HCT116 (cell line): ENCODE measurements at regions not wholly inside any gene's neighbourhood (a gene's known extent, or its start where the extent isn't known, plus 50 kb on each side); places are given as distances from the start of the nearest gene placed in this dataset.

Source experiments
- ATAC-seq: fragments of 200-7000 bp; cut with Tn5 transposase; 2 replicates; pipeline ENCODE4 v1.9.1; 2020; ENCODE audit warnings: mild to moderate bottlenecking, moderate library complexity
- BruUV-seq: library from RNA; stranded (reverse); fragments of 400-500 nt; replicated peaks from 2 replicates; lab custom pipeline; 2021; lab: Mats Ljungman, UMichigan
- CTCF ChIA-PET: fragments of 300-600 bp; sonication (Branson Sonifier 250); formaldehyde crosslinking; loops from one replicate; lab custom pipeline; 2021; ENCODE audit warnings: antibody characterized with exemption; lab: Charles Lee
- POLR2A ChIA-PET: fragments of 300-600, 350-600 bp; sonication (Branson Sonifier 250); formaldehyde crosslinking; loops from one replicate; lab custom pipeline; 2021; ENCODE audit warnings: antibody characterized with exemption; lab: Charles Lee
- RAD21 ChIA-PET, 2 experiments: fragments of 300-600 bp; sonication (Branson Sonifier 250); formaldehyde crosslinking; loops; one replicate each; lab custom pipeline; 2023; ENCODE audit warnings: low total read pairs in 2 of 2; ENCODE audit not compliant: uncharacterized antibody in 2 of 2, unreplicated experiment in 2 of 2, low non-redundant PET in 1 of 2; lab: Charles Lee
- DNase-seq: peaks from one replicate; pipeline ENCODE4 v3.0.0-alpha.2; 2010; ENCODE audit warnings: low read depth, low spot score
- H2AFZ ChIP-seq: fragments of 200-600 bp; shearing (Covaris generic), sonication (generic); 2 replicates; pipeline ENCODE4 v1.6.1; 2017; ENCODE audit warnings: low read depth, mixed run types, mixed read lengths, antibody characterized with exemption, low read length; ENCODE audit not compliant: poor library complexity, severe bottlenecking
- H3K27ac ChIP-seq: 2 replicates; pipeline ENCODE4 v1.5.1; 2012; ENCODE audit warnings: low read depth, low read length
- H3K27me3 ChIP-seq: fragments of 200-600 bp; sonication (generic); 2 replicates; pipeline ENCODE4 v1.6.1; 2016; ENCODE audit warnings: mixed run types, low read length, mixed read lengths; ENCODE audit not compliant: insufficient read depth
- H3K36me3 ChIP-seq, 2 experiments: fragments of 200-500 bp in 1 of 2; fragments of 200-600 bp in 1 of 2; sonication (Bioruptor generic) in 1 of 2; sonication (generic) in 1 of 2; 2 replicates each; pipeline versions ENCODE4 v1.5.1 to v1.6.1; 2014 to 2016; ENCODE audit warnings: low read length in 2 of 2, inconsistent platforms in 1 of 2, mixed read lengths in 1 of 2, mixed run types in 1 of 2; ENCODE audit not compliant: insufficient read depth in 2 of 2, control insufficient read depth in 1 of 2
- H3K4me1 ChIP-seq, 2 experiments: fragments of 200-600 bp in 1 of 2; sonication (generic) in 1 of 2; 2 replicates each; pipeline versions ENCODE4 v1.5.1 to v1.6.1; 2012 to 2017; ENCODE audit warnings: low read length in 2 of 2, inconsistent platforms in 1 of 2, mild to moderate bottlenecking in 1 of 2, mixed read lengths in 1 of 2, mixed run types in 1 of 2, moderate library complexity in 1 of 2; ENCODE audit not compliant: insufficient read depth in 2 of 2, control insufficient read depth in 1 of 2
- H3K4me2 ChIP-seq: fragments of 200-600 bp; sonication (generic); 2 replicates; pipeline ENCODE4 v1.6.1; 2017; ENCODE audit warnings: mixed run types, low read length, mixed read lengths
- H3K4me3 ChIP-seq, 2 experiments: fragments of 200-600 bp in 1 of 2; sonication (generic) in 1 of 2; replicated peaks in 1 of 2; 2 replicates each; pipeline ENCODE4 v1.5.1; 2011 to 2016; ENCODE audit warnings: low read length in 2 of 2, control low read depth in 1 of 2, low read depth in 1 of 2, mild to moderate bottlenecking in 1 of 2, mixed read lengths in 1 of 2, mixed run types in 1 of 2
- H3K79me2 ChIP-seq: fragments of 200-600 bp; sonication (generic); 2 replicates; pipeline ENCODE4 v1.6.1; 2017; ENCODE audit warnings: mild to moderate bottlenecking, mixed run types, low read length, moderate library complexity, mixed read lengths; ENCODE audit not compliant: insufficient read depth
- H3K9ac ChIP-seq: fragments of 200-600 bp; sonication (generic); 2 replicates; pipeline ENCODE4 v1.6.1; 2016; ENCODE audit warnings: low read length, mixed read lengths
- H3K9me2 ChIP-seq: fragments of 200-600 bp; sonication (generic), shearing (Covaris generic); 2 replicates; pipeline ENCODE4 v1.6.1; 2017; ENCODE audit warnings: mixed run types, mild to moderate bottlenecking, moderate library complexity; ENCODE audit not compliant: insufficient read depth
- H3K9me3 ChIP-seq, 2 experiments: fragments of 200-500 bp in 1 of 2; fragments of 200-600 bp in 1 of 2; sonication (Bioruptor generic) in 1 of 2; sonication (generic) in 1 of 2; 2 replicates each; pipeline ENCODE4 v1.6.1; 2014 to 2017; ENCODE audit warnings: low read length in 2 of 2, mixed read lengths in 2 of 2, inconsistent platforms in 1 of 2, low read depth in 1 of 2, mild to moderate bottlenecking in 1 of 2, mixed run types in 1 of 2, moderate library complexity in 1 of 2; ENCODE audit not compliant: control insufficient read depth in 1 of 2, insufficient read depth in 1 of 2
- H4K20me1 ChIP-seq: fragments of 200-600 bp; sonication (generic), shearing (Covaris generic); 2 replicates; pipeline ENCODE4 v1.6.1; 2017; ENCODE audit warnings: mixed run types, mild to moderate bottlenecking, moderate library complexity; ENCODE audit not compliant: insufficient read depth
- ATF3 ChIP-seq: IDR thresholded peaks from 2 replicates; pipeline ENCODE4 v1.6.1; 2012
- CBX3 ChIP-seq: IDR thresholded peaks from 2 replicates; pipeline ENCODE4 v1.6.1; 2012; ENCODE audit warnings: low read depth
- CEBPB ChIP-seq: IDR thresholded peaks from 2 replicates; pipeline ENCODE4 v1.6.1; 2012; ENCODE audit warnings: low read depth
- EZH2 ChIP-seq: fragments of 200-600 bp; sonication (generic); IDR thresholded peaks from 2 replicates; pipeline ENCODE4 v1.6.1; 2017; ENCODE audit warnings: antibody characterized with exemption, mixed run types
- EZH2phosphoT487 ChIP-seq: fragments of 200-600 bp; IDR thresholded peaks from 2 replicates; pipeline ENCODE4 v1.6.1; 2018; ENCODE audit warnings: antibody characterized with exemption, borderline replicate concordance
- FOSL1 ChIP-seq: IDR thresholded peaks from 2 replicates; pipeline ENCODE4 v1.6.1; 2012; ENCODE audit warnings: low read depth
- JUND ChIP-seq: IDR thresholded peaks from 2 replicates; pipeline ENCODE4 v1.6.1; 2012
- MAX ChIP-seq: IDR thresholded peaks from 2 replicates; pipeline ENCODE4 v1.6.1; 2012
- POLR2A ChIP-seq: IDR thresholded peaks from 2 replicates; pipeline ENCODE4 v1.7.0; 2011; ENCODE audit warnings: borderline replicate concordance; ENCODE audit not compliant: insufficient read depth, insufficient read length; ENCODE audit errors: extremely low read depth
- POLR2AphosphoS5 ChIP-seq: IDR thresholded peaks from 2 replicates; pipeline ENCODE4 v1.6.1; 2011; ENCODE audit warnings: mild to moderate bottlenecking, low read depth, low read length, moderate library complexity
- REST ChIP-seq: IDR thresholded peaks from 2 replicates; pipeline ENCODE4 v1.6.1; 2012; ENCODE audit warnings: low read depth
- SIN3A ChIP-seq: IDR thresholded peaks from 2 replicates; pipeline ENCODE4 v1.6.1; 2012; ENCODE audit warnings: low read depth
- SP1 ChIP-seq: IDR thresholded peaks from 2 replicates; pipeline ENCODE4 v1.6.1; 2012; ENCODE audit warnings: low read depth
- TCF7L2 ChIP-seq: IDR thresholded peaks from 2 replicates; pipeline ENCODE4 v1.7.0; 2011; ENCODE audit warnings: borderline replicate concordance, inconsistent platforms; ENCODE audit not compliant: insufficient read depth, insufficient read length; ENCODE audit errors: extremely low read depth
- YY1 ChIP-seq: IDR thresholded peaks from 2 replicates; pipeline ENCODE4 v1.6.1; 2011; ENCODE audit warnings: low read length, low read depth, moderate library complexity, mild to moderate bottlenecking; ENCODE audit not compliant: insufficient replicate concordance; ENCODE audit errors: extremely low read depth
- intact Hi-C: fragments of 100-400 bp; cut with micrococcal nuclease; formaldehyde crosslinking; loops from 2 replicates; pipeline ENCODE4 v1.10.0; 2022

GRCh38 chr5:136766456-136766855, 401.1 kb upstream of the TRPC7 start:
- H3K9ac ChIP-seq: no peak overlapping the region
- no peaks in the 10 kb centered on the region for H3K36me3 ChIP-seq
- no peak overlapping the region for H2AFZ ChIP-seq
- CTCF ChIA-PET: no interaction called here
- H3K27me3 ChIP-seq: no peaks in the 10 kb centered on the region
- DNase-seq (no peak), ATAC-seq (no peak)
- no peak overlapping the region for H3K27ac ChIP-seq
- H3K79me2 ChIP-seq: no peaks in the 10 kb centered on the region
- RAD21 ChIA-PET: no interaction called here
- TF ChIP-seq CEBPB (no peak), POLR2A (no peak), ATF3 (no peak), EZH2 (no peak), JUND (no peak), EZH2phosphoT487 (no peak), YY1 (no peak), POLR2AphosphoS5 (no peak), MAX (no peak), SIN3A (no peak), TCF7L2 (no peak), FOSL1 (no peak), REST (no peak), CBX3 (no peak), SP1 (no peak)
- no peaks in the 10 kb centered on the region for H3K4me1 ChIP-seq
- H3K4me2 ChIP-seq: no peak overlapping the region
- POLR2A ChIA-PET: no interaction called here
- no peaks in the 10 kb centered on the region for H3K9me3 ChIP-seq
- no peaks in the 10 kb centered on the region for H4K20me1 ChIP-seq
- BruUV-seq: no TSS peak
- H3K9me2 ChIP-seq: no peaks in the 10 kb centered on the region
- no peak overlapping the region for H3K4me3 ChIP-seq
- intact Hi-C loops: no loop called here
